Sigmoid colon (tissue), 4 donors: ENCODE measurements at regions not wholly inside any gene's neighbourhood (a gene's known extent, or its start where the extent isn't known, plus 50 kb on each side); places are given as distances from the start of the nearest gene placed in this dataset.

Experiments
- CTCF ChIP-seq, 4 experiments: fragments of 450-650 bp in 3 of 4; fragments of 200-600 bp in 1 of 4; IDR thresholded peaks; one replicate each; pipeline ENCODE4 v1.5.1; 2016 to 2019; ENCODE audit warnings: antibody characterized with exemption in 4 of 4, mild to moderate bottlenecking in 3 of 4, moderate library complexity in 2 of 4
- EP300 ChIP-seq, 4 donors: sonication (generic); formaldehyde crosslinking; IDR thresholded peaks; one replicate each; pipeline ENCODE4 v1.6.1; 2017; ENCODE audit warnings: antibody characterized with exemption in 4 of 4

GRCh38 chr14:30165255-30165654 is 237.6 kb upstream of the PRKD1 start:
- TF ChIP-seq EP300 (IDR thresholded peaks at IDR 0.05) (no peak), CTCF (IDR thresholded peaks at IDR 0.05) (no peak)
